NB4 (cell line): ENCODE measurements at regions not wholly inside any gene's neighbourhood (a gene's known extent, or its start where the extent isn't known, plus 50 kb on each side); places are given as distances from the start of the nearest gene placed in this dataset.

ENCODE experiments used
- DNase-seq: peaks from one replicate; pipeline ENCODE4 v3.0.0; 2010; ENCODE audit warnings: low read depth
- H3K4me3 ChIP-seq: one replicate; pipeline ENCODE4 v1.5.1; 2011; ENCODE audit warnings: mild to moderate bottlenecking, low read depth, low read length, moderate library complexity
- MYC ChIP-seq: IDR thresholded peaks from 2 replicates; pipeline ENCODE4 v1.6.1; 2011; ENCODE audit warnings: low read depth, low read length
- POLR2A ChIP-seq: IDR thresholded peaks from 2 replicates; pipeline ENCODE4 v1.6.1; 2011; ENCODE audit warnings: mild to moderate bottlenecking; ENCODE audit not compliant: insufficient read length; ENCODE audit errors: extremely low read depth
- TF ChIP-seq, protein P1 (sequence below): IDR thresholded peaks from one replicate; pipeline ENCODE4 v1.5.1; 2012; ENCODE audit warnings: low read depth, low read length
- TF ChIP-seq, protein P2 (sequence below): IDR thresholded peaks from 2 replicates; pipeline ENCODE4 v1.6.1; 2011; ENCODE audit warnings: low read depth, low read length

DNA sequence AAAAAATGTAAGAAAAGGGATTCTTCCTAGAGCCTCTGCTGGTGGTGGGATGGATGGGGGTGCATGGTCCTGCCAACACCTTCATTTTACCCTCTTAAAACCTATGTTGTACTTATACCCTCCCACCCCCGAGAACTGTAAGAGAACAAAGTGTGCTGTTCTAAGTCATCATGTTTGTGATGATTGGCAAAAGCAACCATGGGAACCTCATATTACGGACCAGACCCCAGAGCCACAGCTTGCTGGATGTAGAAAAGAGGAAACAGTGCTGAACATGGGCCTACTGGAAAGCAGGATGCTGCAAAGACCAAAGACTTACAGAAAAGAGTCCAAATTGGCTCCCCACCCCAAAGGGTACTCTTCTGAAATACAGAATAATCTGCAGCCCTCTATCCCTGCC is 311.2 kb downstream of the DUSP6 start:
- H3K4me3 ChIP-seq: no peak overlapping the region
- TF ChIP-seq MYC (no peak), POLR2A (no peak)
- TF ChIP-seq, protein P1, sequence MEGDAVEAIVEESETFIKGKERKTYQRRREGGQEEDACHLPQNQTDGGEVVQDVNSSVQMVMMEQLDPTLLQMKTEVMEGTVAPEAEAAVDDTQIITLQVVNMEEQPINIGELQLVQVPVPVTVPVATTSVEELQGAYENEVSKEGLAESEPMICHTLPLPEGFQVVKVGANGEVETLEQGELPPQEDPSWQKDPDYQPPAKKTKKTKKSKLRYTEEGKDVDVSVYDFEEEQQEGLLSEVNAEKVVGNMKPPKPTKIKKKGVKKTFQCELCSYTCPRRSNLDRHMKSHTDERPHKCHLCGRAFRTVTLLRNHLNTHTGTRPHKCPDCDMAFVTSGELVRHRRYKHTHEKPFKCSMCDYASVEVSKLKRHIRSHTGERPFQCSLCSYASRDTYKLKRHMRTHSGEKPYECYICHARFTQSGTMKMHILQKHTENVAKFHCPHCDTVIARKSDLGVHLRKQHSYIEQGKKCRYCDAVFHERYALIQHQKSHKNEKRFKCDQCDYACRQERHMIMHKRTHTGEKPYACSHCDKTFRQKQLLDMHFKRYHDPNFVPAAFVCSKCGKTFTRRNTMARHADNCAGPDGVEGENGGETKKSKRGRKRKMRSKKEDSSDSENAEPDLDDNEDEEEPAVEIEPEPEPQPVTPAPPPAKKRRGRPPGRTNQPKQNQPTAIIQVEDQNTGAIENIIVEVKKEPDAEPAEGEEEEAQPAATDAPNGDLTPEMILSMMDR: no peak
- TF ChIP-seq, protein P2, sequence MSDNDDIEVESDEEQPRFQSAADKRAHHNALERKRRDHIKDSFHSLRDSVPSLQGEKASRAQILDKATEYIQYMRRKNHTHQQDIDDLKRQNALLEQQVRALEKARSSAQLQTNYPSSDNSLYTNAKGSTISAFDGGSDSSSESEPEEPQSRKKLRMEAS: no peak
- no peak for DNase-seq

DNA sequence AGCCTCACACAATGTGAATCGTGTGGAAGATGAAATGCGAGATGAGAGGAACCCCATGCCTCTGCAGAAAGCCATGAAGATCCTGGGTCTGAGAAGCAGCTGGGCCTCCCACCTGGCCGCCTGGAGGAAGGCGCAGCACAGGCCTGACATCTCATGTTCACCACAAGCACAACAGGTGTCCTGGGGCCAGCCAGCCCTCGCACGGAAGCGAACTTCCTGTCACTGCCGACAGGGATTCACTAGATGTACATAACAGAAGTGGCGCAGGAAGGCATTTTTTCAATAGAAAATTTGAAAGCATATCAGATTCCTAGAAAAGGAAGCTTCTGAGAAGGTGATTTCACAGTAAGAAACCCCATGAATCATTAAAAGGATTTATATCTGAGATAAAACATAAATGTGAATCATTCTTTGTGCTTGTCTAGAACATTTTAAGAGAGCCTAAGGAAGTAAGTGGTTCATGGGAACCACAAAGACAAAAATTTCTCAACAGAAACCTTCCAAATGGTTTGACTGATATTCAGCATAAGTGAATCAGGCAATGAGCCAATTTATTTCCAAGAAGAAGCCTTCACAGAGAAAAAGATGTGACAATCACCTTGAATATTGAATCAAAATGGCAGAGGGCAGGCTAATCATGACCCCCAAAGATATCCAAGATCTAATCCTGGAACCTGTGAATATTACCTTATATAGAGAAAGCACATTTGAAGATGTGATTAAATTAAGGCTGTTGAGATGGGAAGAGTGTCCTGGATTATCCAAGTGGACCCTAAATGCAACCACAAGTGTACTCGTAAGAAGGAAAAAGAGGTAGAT is 311.9 kb downstream of the DUSP6 start:
- H3K4me3 ChIP-seq: peak overlapping the region; percentile 11
- TF ChIP-seq, protein P1: peak; percentile 1
- TF ChIP-seq MYC: no peak
- TF ChIP-seq POLR2A: no peak
- TF ChIP-seq, protein P2: peak; percentile 70; the same call in 1 of the 2 replicates
- peak; percentile 92 for DNase-seq

DNA sequence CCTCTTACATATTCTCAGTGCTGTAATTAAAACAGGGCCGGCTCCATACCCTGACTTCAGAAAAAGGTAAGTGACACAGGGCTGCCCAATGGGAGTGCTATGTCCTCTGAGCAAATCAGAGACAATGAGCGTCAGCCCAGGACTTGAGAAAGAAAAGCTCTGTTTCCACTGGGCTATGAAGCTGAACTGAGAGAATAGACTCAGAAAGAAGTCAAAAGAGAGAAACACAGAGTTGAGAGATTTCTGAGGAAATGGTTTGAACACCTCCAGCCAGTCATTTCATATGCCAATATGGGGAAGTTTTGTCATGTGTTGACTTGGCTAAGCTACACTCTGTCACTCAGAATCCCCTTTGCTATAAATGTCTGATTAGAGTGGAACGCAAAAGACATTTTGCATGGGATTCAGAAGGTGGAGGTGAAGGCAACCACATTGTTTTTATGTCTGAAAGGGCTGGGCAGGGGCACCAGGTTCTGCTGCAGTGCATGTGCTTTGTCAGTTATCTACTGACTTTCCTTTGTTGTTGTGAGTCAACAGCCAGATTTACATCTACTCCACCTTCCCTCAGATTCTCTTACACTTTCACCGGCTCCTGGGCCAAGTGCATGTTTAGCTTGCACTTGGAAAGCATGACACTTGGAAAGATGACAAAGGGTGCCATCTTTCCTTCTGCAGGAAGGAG is 313.3 kb downstream of the DUSP6 start:
- no peak for TF ChIP-seq POLR2A
- TF ChIP-seq MYC: no peak
- TF ChIP-seq, protein P2: no peak
- TF ChIP-seq, protein P1: no peak
- no peak overlapping the region for H3K4me3 ChIP-seq
- no peak for DNase-seq

DNA sequence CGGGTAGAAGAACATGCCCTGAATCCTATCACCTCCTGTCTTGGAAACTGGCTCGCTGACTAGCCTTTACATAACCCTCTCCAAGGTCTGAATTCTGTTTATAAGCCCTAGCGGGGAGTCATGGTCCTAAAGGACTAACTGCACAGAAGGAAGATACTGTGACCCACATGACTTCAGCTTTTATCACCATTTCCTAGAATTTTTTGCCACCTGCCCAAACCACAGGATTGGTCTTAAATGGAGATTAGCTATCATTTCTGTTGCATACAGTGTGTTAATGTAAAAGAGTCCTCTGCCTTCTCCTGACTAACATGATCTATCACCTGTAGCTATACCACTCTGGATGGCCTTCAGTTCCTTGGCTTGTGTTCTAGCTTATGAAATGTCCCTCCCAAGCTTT is 319.2 kb downstream of the DUSP6 start:
- no peak for DNase-seq
- H3K4me3 ChIP-seq: no peak overlapping the region
- TF ChIP-seq MYC: no peak
- TF ChIP-seq, protein P1: no peak
- TF ChIP-seq, protein P2: no peak

DNA sequence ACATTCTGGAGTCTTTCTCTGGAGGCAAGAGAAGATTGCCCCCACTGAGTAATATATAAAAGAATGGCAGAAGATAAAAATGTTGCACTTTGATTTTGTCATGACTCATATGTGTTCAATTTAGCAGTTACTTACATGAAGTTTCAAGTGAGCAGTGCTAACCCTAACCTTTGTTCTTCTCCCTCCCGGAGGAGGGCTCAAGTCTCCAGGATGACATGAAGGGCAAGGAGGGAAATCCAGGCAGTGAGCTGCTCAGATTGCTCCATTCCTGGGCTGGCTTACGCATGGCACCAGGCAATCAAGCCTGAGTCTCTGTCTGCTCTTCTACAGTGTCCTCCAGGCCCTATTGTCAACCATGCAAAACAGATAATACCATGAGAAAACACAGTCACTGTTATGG is 322.3 kb downstream of the DUSP6 start:
- H3K4me3 ChIP-seq: no peak overlapping the region
- TF ChIP-seq POLR2A (no peak), MYC (no peak)
- TF ChIP-seq, protein P2: no peak
- TF ChIP-seq, protein P1: no peak
- no peak for DNase-seq
